ENCODE measurements at regions not wholly inside any gene's neighbourhood (a gene's known extent, or its start where the extent isn't known, plus 50 kb on each side); places are given as distances from the start of the nearest gene placed in this dataset.

GRCh38 chr11:15563054-15563453 lies 448.3 kb downstream of the INSC start:
- Mint-ChIP-seq H3K9me3 (no peaks in the 10 kb centered on the region), H3K4me1 (ENCODE audit: low read depth) (no peaks in the 10 kb centered on the region), H3K27me3 (no peaks in the 10 kb centered on the region), H3K4me3 (no peak overlapping the region), H3K27ac (no peak overlapping the region), H3K36me3 (ENCODE audit: low read depth) (no peaks in the 10 kb centered on the region)
- ATAC-seq (ENCODE audit: poor library complexity): no peak
- Histone ChIP-seq H3K4me3 (ENCODE audit: low read length) (no peak overlapping the region), H3K4me1 (ENCODE audit: insufficient read depth, low read length) (no peaks in the 10 kb centered on the region), H3K27ac (ENCODE audit: low read depth in 1 of 2, low read length in 2 of 2) (no peak overlapping the region), H3K9me3 (ENCODE audit: control insufficient read depth in 1 of 2, insufficient read depth in 1 of 2, low read length in 2 of 2) (peaks cover 0 to 21% of the 10 kb centered on the region in 2 experiments), H3K27me3 (ENCODE audit: control insufficient read depth in 1 of 2, insufficient read depth in 2 of 2, low read length in 2 of 2) (no peaks in the 10 kb centered on the region), H3K36me3 (ENCODE audit: insufficient read depth, low read length) (no peaks in the 10 kb centered on the region)
- TF ChIP-seq, protein P1, sequence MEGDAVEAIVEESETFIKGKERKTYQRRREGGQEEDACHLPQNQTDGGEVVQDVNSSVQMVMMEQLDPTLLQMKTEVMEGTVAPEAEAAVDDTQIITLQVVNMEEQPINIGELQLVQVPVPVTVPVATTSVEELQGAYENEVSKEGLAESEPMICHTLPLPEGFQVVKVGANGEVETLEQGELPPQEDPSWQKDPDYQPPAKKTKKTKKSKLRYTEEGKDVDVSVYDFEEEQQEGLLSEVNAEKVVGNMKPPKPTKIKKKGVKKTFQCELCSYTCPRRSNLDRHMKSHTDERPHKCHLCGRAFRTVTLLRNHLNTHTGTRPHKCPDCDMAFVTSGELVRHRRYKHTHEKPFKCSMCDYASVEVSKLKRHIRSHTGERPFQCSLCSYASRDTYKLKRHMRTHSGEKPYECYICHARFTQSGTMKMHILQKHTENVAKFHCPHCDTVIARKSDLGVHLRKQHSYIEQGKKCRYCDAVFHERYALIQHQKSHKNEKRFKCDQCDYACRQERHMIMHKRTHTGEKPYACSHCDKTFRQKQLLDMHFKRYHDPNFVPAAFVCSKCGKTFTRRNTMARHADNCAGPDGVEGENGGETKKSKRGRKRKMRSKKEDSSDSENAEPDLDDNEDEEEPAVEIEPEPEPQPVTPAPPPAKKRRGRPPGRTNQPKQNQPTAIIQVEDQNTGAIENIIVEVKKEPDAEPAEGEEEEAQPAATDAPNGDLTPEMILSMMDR (IDR thresholded peaks at IDR 0.05): no peak
- no peak for DNase-seq
- ChIA-PET POLR2A (no interaction called here), CTCF (no interaction called here)
- intact Hi-C loops (cut with DNase I, micrococcal nuclease): no loop called here

GRCh38 chr11:15565880-15566279 lies 451.2 kb downstream of the INSC start:
- TF ChIP-seq, protein P1 (IDR thresholded peaks at IDR 0.05): no peak
- CTCF ChIA-PET: no interaction called here
- H3K9me3 Mint-ChIP-seq: no peaks in the 10 kb centered on the region
- Histone ChIP-seq H3K36me3 (ENCODE audit: insufficient read depth, low read length) (no peaks in the 10 kb centered on the region), H3K4me1 (ENCODE audit: insufficient read depth, low read length) (no peaks in the 10 kb centered on the region), H3K27me3 (ENCODE audit: control insufficient read depth in 1 of 2, insufficient read depth in 2 of 2, low read length in 2 of 2) (no peaks in the 10 kb centered on the region), H3K4me3 (ENCODE audit: low read length) (no peak overlapping the region), H3K27ac (ENCODE audit: low read depth in 1 of 2, low read length in 2 of 2) (no peak overlapping the region), H3K9me3 (ENCODE audit: control insufficient read depth in 1 of 2, insufficient read depth in 1 of 2, low read length in 2 of 2) (peaks cover 0 to 5% of the 10 kb centered on the region in 2 experiments)
- H3K4me3 Mint-ChIP-seq: no peak overlapping the region
- intact Hi-C loops (cut with DNase I, micrococcal nuclease): no loop called here
- no peak overlapping the region for H3K27ac Mint-ChIP-seq
- ATAC-seq (ENCODE audit: poor library complexity): no peak
- no peaks in the 10 kb centered on the region for H3K4me1 Mint-ChIP-seq (ENCODE audit: low read depth)
- no peaks in the 10 kb centered on the region for H3K27me3 Mint-ChIP-seq
- H3K36me3 Mint-ChIP-seq (ENCODE audit: low read depth): no peaks in the 10 kb centered on the region
- no peak for DNase-seq
- POLR2A ChIA-PET: no interaction called here

GRCh38 chr11:15568440-15568839 lies 453.7 kb downstream of the INSC start:
- H3K27ac ChIP-seq (ENCODE audit: low read depth in 1 of 2, low read length in 2 of 2): no peak overlapping the region
- H3K27ac Mint-ChIP-seq: no peak overlapping the region
- H3K4me3 Mint-ChIP-seq: no peak overlapping the region
- POLR2A ChIA-PET: no interaction called here
- intact Hi-C loops (cut with DNase I, micrococcal nuclease): no loop called here
- no peaks in the 10 kb centered on the region for H3K27me3 ChIP-seq (ENCODE audit: control insufficient read depth in 1 of 2, insufficient read depth in 2 of 2, low read length in 2 of 2)
- H3K36me3 ChIP-seq (ENCODE audit: insufficient read depth, low read length): no peaks in the 10 kb centered on the region
- CTCF ChIA-PET: no interaction called here
- ATAC-seq (ENCODE audit: poor library complexity) (no peak), DNase-seq (no peak)
- no peaks in the 10 kb centered on the region for H3K9me3 Mint-ChIP-seq
- H3K4me1 Mint-ChIP-seq (ENCODE audit: low read depth): no peaks in the 10 kb centered on the region
- no peaks in the 10 kb centered on the region for H3K27me3 Mint-ChIP-seq
- H3K9me3 ChIP-seq (ENCODE audit: control insufficient read depth in 1 of 2, insufficient read depth in 1 of 2, low read length in 2 of 2): peaks cover 0 to 5% of the 10 kb centered on the region in 2 experiments
- H3K36me3 Mint-ChIP-seq (ENCODE audit: low read depth): no peaks in the 10 kb centered on the region
- H3K4me1 ChIP-seq (ENCODE audit: insufficient read depth, low read length): no peaks in the 10 kb centered on the region
- TF ChIP-seq, protein P1 (IDR thresholded peaks at IDR 0.05): no peak
- H3K4me3 ChIP-seq (ENCODE audit: low read length): no peak overlapping the region
